ENCODE measurements at regions not wholly inside any gene's neighbourhood (a gene's known extent, or its start where the extent isn't known, plus 50 kb on each side); places are given as distances from the start of the nearest gene placed in this dataset.

- H3K4me1 ChIP-seq, result no peaks in the 10 kb centered on the region
- H3K27ac ChIP-seq (replicated peaks), result no peak overlapping the region
- intact Hi-C loops (cut with micrococcal nuclease), result no loop called here
- H3K9me3 ChIP-seq (replicated peaks), result no peaks in the 10 kb centered on the region
- no peaks in the 10 kb centered on the region for H3K27me3 ChIP-seq (ENCODE audit: low read depth)
- no peaks in the 10 kb centered on the region for H3K36me3 ChIP-seq
- DNase-seq, result no peak
- no peak overlapping the region for H3K4me3 ChIP-seq
- no peak for TF ChIP-seq CTCF (IDR thresholded peaks at IDR 0.05; ENCODE audit: borderline replicate concordance)
These were observed 203.9 kb downstream of the KBTBD8 start for GRCh38 chr3:67202053-67202452.

- H3K36me3 ChIP-seq, result no peaks in the 10 kb centered on the region
- no peaks in the 10 kb centered on the region for H3K4me1 ChIP-seq
- no peak overlapping the region for H3K4me3 ChIP-seq
- no peak for DNase-seq
- no peak overlapping the region for H3K27ac ChIP-seq (replicated peaks)
- no peak for TF ChIP-seq CTCF (IDR thresholded peaks at IDR 0.05; ENCODE audit: borderline replicate concordance)
- H3K27me3 ChIP-seq (ENCODE audit: low read depth), result peaks cover 11% of the 10 kb centered on the region
- intact Hi-C loops (cut with micrococcal nuclease), result no loop called here
- no peaks in the 10 kb centered on the region for H3K9me3 ChIP-seq (replicated peaks)
These were observed 206.8 kb downstream of the KBTBD8 start for GRCh38 chr3:67204951-67205350.

GRCh38 chr3:67215690-67216089, 217.6 kb downstream of the KBTBD8 start:
- H3K36me3 ChIP-seq, result no peaks in the 10 kb centered on the region
- H3K4me1 ChIP-seq, result no peaks in the 10 kb centered on the region
- intact Hi-C loops (cut with micrococcal nuclease), result no loop called here
- DNase-seq, result no peak
- no peak overlapping the region for H3K27ac ChIP-seq (replicated peaks)
- no peak overlapping the region for H3K4me3 ChIP-seq
- H3K27me3 ChIP-seq (ENCODE audit: low read depth), result peaks cover 3% of the 10 kb centered on the region
- no peak for TF ChIP-seq CTCF (IDR thresholded peaks at IDR 0.05; ENCODE audit: borderline replicate concordance)
- H3K9me3 ChIP-seq (replicated peaks), result no peaks in the 10 kb centered on the region

GRCh38 chr3:67227030-67227429, 228.9 kb downstream of the KBTBD8 start:
- no peaks in the 10 kb centered on the region for H3K9me3 ChIP-seq (replicated peaks)
- no peak for TF ChIP-seq CTCF (IDR thresholded peaks at IDR 0.05; ENCODE audit: borderline replicate concordance)
- H3K27me3 ChIP-seq (ENCODE audit: low read depth), result no peaks in the 10 kb centered on the region
- H3K27ac ChIP-seq (replicated peaks), result no peak overlapping the region
- H3K36me3 ChIP-seq, result no peaks in the 10 kb centered on the region
- no peak for DNase-seq
- intact Hi-C loops (cut with micrococcal nuclease), result no loop called here
- H3K4me3 ChIP-seq, result no peak overlapping the region
- H3K4me1 ChIP-seq, result no peaks in the 10 kb centered on the region

GRCh38 chr3:67228136-67228535, 230.0 kb downstream of the KBTBD8 start:
- H3K4me1 ChIP-seq, result no peaks in the 10 kb centered on the region
- no peaks in the 10 kb centered on the region for H3K9me3 ChIP-seq (replicated peaks)
- H3K27ac ChIP-seq (replicated peaks), result no peak overlapping the region
- DNase-seq, result no peak
- intact Hi-C loops (cut with micrococcal nuclease), result no loop called here
- no peaks in the 10 kb centered on the region for H3K36me3 ChIP-seq
- no peaks in the 10 kb centered on the region for H3K27me3 ChIP-seq (ENCODE audit: low read depth)
- TF ChIP-seq CTCF (IDR thresholded peaks at IDR 0.05; ENCODE audit: borderline replicate concordance), result no peak
- no peak overlapping the region for H3K4me3 ChIP-seq

GRCh38 chr3:67232642-67233041, 234.5 kb downstream of the KBTBD8 start:
- DNase-seq, result no peak
- H3K27ac ChIP-seq (replicated peaks), result no peak overlapping the region
- H3K4me1 ChIP-seq, result no peaks in the 10 kb centered on the region
- no peaks in the 10 kb centered on the region for H3K9me3 ChIP-seq (replicated peaks)
- H3K36me3 ChIP-seq, result no peaks in the 10 kb centered on the region
- no peak for TF ChIP-seq CTCF (IDR thresholded peaks at IDR 0.05; ENCODE audit: borderline replicate concordance)
- H3K4me3 ChIP-seq, result no peak overlapping the region
- H3K27me3 ChIP-seq (ENCODE audit: low read depth), result peaks cover 5% of the 10 kb centered on the region
- intact Hi-C loops (cut with micrococcal nuclease), result no loop called here
